Activated naive CD8-positive, alpha-beta T cell treated with anti-CD3 and anti-CD28 coated beads, Interleukin-2, amount 10 ng/mL, durations not matched to agents 7 days and 5 days (primary cell): ENCODE measurements at regions not wholly inside any gene's neighbourhood (a gene's known extent, or its start where the extent isn't known, plus 50 kb on each side); places are given as distances from the start of the nearest gene placed in this dataset.
A peak's percentile ranks its signal among the peaks of the same experiment; 100 is the strongest.

ENCODE experiments used
- ATAC-seq: fragments of 150-1000 bp; cut with Tn5 transposase; one replicate; pipeline ENCODE4 v1.10.0; 2021; ENCODE audit warnings: low read depth, moderate library complexity
- POLR2A ChIA-PET: fragments of 350-600 bp; sonication (Branson Sonifier 250); formaldehyde crosslinking; loops from one replicate; lab custom pipeline; 2021; ENCODE audit warnings: antibody characterized with exemption; lab: Charles Lee
- DNase-seq: peaks from one replicate; pipeline ENCODE4 v3.0.0; 2021
- H3K27ac Mint-ChIP-seq: one replicate; pipeline ENCODE4 v1.8.0; 2022; ENCODE audit warnings: mild to moderate bottlenecking, mixed read lengths
- H3K27me3 Mint-ChIP-seq: one replicate; pipeline ENCODE4 v1.8.0; 2022; ENCODE audit warnings: mild to moderate bottlenecking, moderate library complexity, mixed read lengths
- H3K36me3 Mint-ChIP-seq: one replicate; pipeline ENCODE4 v1.8.0; 2021; ENCODE audit warnings: mild to moderate bottlenecking, mixed read lengths
- H3K4me1 Mint-ChIP-seq: one replicate; pipeline ENCODE4 v1.8.0; 2021; ENCODE audit warnings: mixed read lengths
- H3K4me3 Mint-ChIP-seq: one replicate; pipeline ENCODE4 v1.8.0; 2022; ENCODE audit warnings: mild to moderate bottlenecking, moderate library complexity, mixed read lengths
- H3K9me3 Mint-ChIP-seq: one replicate; pipeline ENCODE4 v1.8.0; 2021; ENCODE audit warnings: mixed read lengths

- Mint-ChIP-seq H3K4me1 (peaks cover 84% of the 10 kb centered on the region), H3K9me3 (no peaks in the 10 kb centered on the region), H3K36me3 (peaks cover 2% of the 10 kb centered on the region), H3K27ac (peak overlapping the region; percentile 96), H3K4me3 (peak overlapping the region; percentile 81), H3K27me3 (no peaks in the 10 kb centered on the region)
- DNase-seq, result no peak
- POLR2A ChIA-PET, result interaction anchor here (0.7 to 6.4 kb wide), 19 partner anchors 14 to 211 kb away, joined by 3 to 128 read pairs (median 7); partner anchors contain the start of gene IKZF1
- ATAC-seq, result no peak
Observed at GRCh38 chr7:50207251-50207564, 97.3 kb upstream of the IKZF1 start.

DNA sequence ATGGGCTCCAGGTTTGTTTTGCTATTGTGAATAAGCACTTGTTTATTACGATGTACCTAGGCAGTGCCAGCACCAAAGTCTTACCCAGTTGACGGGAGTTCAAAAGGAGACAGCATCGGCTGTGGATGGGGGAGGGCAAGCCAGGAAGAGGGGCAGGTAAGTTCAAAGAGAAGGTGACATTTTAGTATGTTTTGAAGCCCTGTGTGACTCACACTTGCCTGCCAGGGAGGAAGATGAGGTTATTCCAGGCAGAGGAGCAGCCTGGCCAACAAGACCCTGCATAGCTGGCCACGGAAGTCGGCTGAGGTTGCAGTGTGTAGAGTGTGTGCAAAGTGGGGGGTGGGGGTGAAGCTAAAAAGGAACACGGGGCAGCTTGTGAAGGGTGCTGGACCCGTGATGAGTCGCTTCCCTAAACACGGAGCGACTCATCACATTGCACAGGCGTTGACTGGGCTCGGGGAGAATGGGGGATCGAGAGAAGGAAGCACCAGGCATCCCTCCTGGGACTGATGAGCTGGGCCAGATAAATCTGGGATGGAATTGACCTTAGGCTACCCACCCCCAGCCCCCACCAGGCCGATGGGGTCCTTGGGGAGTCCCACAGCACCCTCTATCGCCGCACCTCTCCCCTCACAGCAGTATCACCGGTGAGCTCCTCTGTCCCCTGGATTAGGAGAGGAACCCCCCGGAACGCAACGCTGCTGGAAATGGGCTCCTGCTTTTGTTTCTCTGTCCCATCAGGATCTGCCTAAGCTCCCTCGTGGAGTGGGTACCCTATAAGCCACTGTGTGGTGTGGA is 97.9 kb upstream of the IKZF1 start:
- peaks cover 81% of the 10 kb centered on the region for H3K4me1 Mint-ChIP-seq
- DNase-seq (peak; percentile 74), ATAC-seq (peak; percentile 88)
- POLR2A ChIA-PET, result interaction anchor here (0.7 to 6.4 kb wide), 27 partner anchors 12 to 211 kb away, joined by 3 to 128 read pairs (median 6); partner anchors contain the start of gene IKZF1
- H3K36me3 Mint-ChIP-seq, result peaks cover 2% of the 10 kb centered on the region
- no peaks in the 10 kb centered on the region for H3K9me3 Mint-ChIP-seq
- H3K4me3 Mint-ChIP-seq, result peak overlapping the region; percentile 81
- H3K27me3 Mint-ChIP-seq, result no peaks in the 10 kb centered on the region
- H3K27ac Mint-ChIP-seq, result peak overlapping the region; percentile 96

- no peak for DNase-seq
- Mint-ChIP-seq H3K9me3 (no peaks in the 10 kb centered on the region), H3K36me3 (peaks cover 5% of the 10 kb centered on the region), H3K27me3 (no peaks in the 10 kb centered on the region), H3K4me3 (peak overlapping the region; percentile 81), H3K4me1 (peaks cover 65% of the 10 kb centered on the region), H3K27ac (no peak overlapping the region)
- POLR2A ChIA-PET, result interaction anchor here (0.7 to 6.4 kb wide), 15 partner anchors 9 to 213 kb away, joined by 3 to 128 read pairs (median 9); partner anchors contain the start of gene IKZF1
- no peak for ATAC-seq
Observed at GRCh38 chr7:50205011-50205410, 99.5 kb upstream of the IKZF1 start.

DNA sequence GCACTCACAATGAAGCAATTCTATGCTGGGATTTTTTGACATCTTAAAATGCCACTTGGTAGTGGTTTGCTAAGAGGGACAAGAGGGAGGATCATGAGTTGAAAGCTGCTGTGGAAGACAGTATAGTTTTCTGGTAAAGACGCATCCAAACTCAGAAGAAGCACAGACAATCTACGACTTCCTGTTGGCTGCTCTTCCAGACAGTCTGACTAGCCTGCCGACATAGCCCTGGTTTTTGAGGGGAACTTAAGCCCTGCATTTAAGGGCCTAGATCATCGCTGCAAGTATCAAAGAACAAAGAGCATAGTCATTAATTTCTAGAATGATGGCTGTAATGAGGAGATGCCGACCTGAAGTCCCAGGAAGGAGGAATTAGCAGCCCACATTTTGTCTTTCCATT is 99.9 kb upstream of the IKZF1 start:
- Mint-ChIP-seq H3K36me3 (peaks cover 5% of the 10 kb centered on the region), H3K27me3 (no peaks in the 10 kb centered on the region), H3K4me3 (peak overlapping the region; percentile 26), H3K27ac (peak overlapping the region; percentile 23), H3K9me3 (no peaks in the 10 kb centered on the region), H3K4me1 (peaks cover 61% of the 10 kb centered on the region)
- DNase-seq (no peak), ATAC-seq (no peak)
- POLR2A ChIA-PET, result interaction anchor here (0.7 to 6.4 kb wide), 7 partner anchors 10 to 163 kb away, joined by 3 to 128 read pairs (median 17); partner anchors contain the start of gene IKZF1

- ATAC-seq (no peak), DNase-seq (no peak)
- peak overlapping the region; percentile 27 for H3K27ac Mint-ChIP-seq
- H3K4me1 Mint-ChIP-seq, result peaks cover 57% of the 10 kb centered on the region
- peaks cover 2% of the 10 kb centered on the region for H3K36me3 Mint-ChIP-seq
- no peaks in the 10 kb centered on the region for H3K27me3 Mint-ChIP-seq
- POLR2A ChIA-PET, result interaction anchor here (2.9 to 6.4 kb wide), 2 partner anchors 11 to 104 kb away, joined by 6 to 128 read pairs; partner anchors contain the start of gene IKZF1
- no peak overlapping the region for H3K4me3 Mint-ChIP-seq
- H3K9me3 Mint-ChIP-seq, result no peaks in the 10 kb centered on the region
Observed at GRCh38 chr7:50203521-50203920, 101.0 kb upstream of the IKZF1 start.

DNA sequence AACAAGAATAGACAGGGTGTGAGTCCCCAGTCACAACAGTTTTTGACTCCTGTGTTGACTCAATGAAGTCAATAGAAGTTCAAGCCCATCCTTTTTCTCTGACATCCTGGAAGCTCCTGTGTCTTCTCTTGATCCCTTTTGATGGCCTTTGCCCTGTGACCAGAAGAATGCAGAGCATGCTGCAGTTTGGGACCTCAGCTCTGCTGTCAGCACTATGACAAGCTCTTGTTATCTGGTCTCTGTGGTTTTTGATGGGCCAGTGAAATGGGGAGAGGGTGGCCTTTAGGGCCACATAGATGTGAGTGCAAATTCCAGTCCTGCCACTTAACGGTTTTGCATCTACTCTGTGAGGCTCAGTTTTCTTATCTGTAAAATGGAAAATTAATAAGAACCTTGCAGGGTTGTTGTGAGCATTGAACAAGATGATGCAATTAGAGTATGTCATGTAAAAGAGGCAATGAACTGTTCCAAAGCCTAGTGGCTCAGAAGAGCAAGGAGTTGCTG is 102.4 kb upstream of the IKZF1 start:
- POLR2A ChIA-PET, result no interaction called here
- no peak for DNase-seq
- H3K27ac Mint-ChIP-seq, result peak overlapping the region; percentile 0
- H3K4me3 Mint-ChIP-seq, result no peak overlapping the region
- no peaks in the 10 kb centered on the region for H3K27me3 Mint-ChIP-seq
- ATAC-seq, result no peak
- H3K4me1 Mint-ChIP-seq, result peaks cover 44% of the 10 kb centered on the region
- H3K9me3 Mint-ChIP-seq, result no peaks in the 10 kb centered on the region
- H3K36me3 Mint-ChIP-seq, result peaks cover 2% of the 10 kb centered on the region

DNA sequence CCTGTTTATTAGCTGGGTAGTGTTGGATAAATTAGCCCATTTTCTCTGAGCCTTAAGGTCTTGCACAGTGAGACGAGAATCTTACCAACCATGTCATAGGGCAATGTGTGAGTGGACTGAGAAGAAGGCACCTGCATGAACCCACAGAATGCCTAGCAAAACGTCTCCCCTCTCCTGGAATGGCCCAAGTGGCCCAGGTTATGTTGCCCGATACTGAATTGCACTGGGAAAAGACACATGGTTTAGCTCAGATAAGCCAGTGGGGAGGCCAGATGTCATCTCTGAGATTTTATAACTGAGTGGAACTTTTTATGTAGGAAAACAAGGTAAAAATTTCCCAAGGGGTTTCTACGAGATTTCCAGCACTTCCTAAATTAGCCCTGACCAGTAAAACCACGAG is 104.7 kb upstream of the IKZF1 start:
- Mint-ChIP-seq H3K4me3 (no peak overlapping the region), H3K27me3 (no peaks in the 10 kb centered on the region), H3K27ac (no peak overlapping the region), H3K9me3 (no peaks in the 10 kb centered on the region), H3K4me1 (peaks cover 23% of the 10 kb centered on the region), H3K36me3 (peaks cover 2% of the 10 kb centered on the region)
- POLR2A ChIA-PET, result no interaction called here
- ATAC-seq (no peak), DNase-seq (no peak)

- Mint-ChIP-seq H3K4me3 (no peak overlapping the region), H3K9me3 (no peaks in the 10 kb centered on the region), H3K4me1 (peaks cover 6% of the 10 kb centered on the region), H3K27me3 (peaks cover 3% of the 10 kb centered on the region), H3K36me3 (peaks cover 2% of the 10 kb centered on the region), H3K27ac (no peak overlapping the region)
- ATAC-seq (no peak), DNase-seq (no peak)
- POLR2A ChIA-PET, result no interaction called here
Observed at GRCh38 chr7:50197549-50197948, 104.5 kb upstream of the ZPBP start.

GRCh38 chr7:50196719-50197118 is 103.7 kb upstream of the ZPBP start:
- Mint-ChIP-seq H3K27ac (no peak overlapping the region), H3K4me1 (peaks cover 4% of the 10 kb centered on the region), H3K4me3 (no peak overlapping the region)

GRCh38 chr7:50190776-50191175 is 97.7 kb upstream of the ZPBP start:
- peaks cover 3% of the 10 kb centered on the region for H3K27me3 Mint-ChIP-seq
- no peaks in the 10 kb centered on the region for H3K36me3 Mint-ChIP-seq
- peaks cover 9% of the 10 kb centered on the region for H3K9me3 Mint-ChIP-seq
- ATAC-seq (no peak), DNase-seq (no peak)
- H3K27ac Mint-ChIP-seq, result no peak overlapping the region
- POLR2A ChIA-PET, result no interaction called here
- peaks cover 4% of the 10 kb centered on the region for H3K4me1 Mint-ChIP-seq
- H3K4me3 Mint-ChIP-seq, result no peak overlapping the region

More at GRCh38 chr7:50196719-50197118, 103.7 kb upstream of the ZPBP start:
- Mint-ChIP-seq H3K9me3 (no peaks in the 10 kb centered on the region), H3K36me3 (peaks cover 2% of the 10 kb centered on the region), H3K27me3 (peaks cover 3% of the 10 kb centered on the region)
- DNase-seq (no peak), ATAC-seq (no peak)
- POLR2A ChIA-PET, result interaction anchor here (0.8 kb wide), 1 partner anchor 14 kb away, joined by 3 read pairs; no protein-coding TSS in a partner anchor

DNA sequence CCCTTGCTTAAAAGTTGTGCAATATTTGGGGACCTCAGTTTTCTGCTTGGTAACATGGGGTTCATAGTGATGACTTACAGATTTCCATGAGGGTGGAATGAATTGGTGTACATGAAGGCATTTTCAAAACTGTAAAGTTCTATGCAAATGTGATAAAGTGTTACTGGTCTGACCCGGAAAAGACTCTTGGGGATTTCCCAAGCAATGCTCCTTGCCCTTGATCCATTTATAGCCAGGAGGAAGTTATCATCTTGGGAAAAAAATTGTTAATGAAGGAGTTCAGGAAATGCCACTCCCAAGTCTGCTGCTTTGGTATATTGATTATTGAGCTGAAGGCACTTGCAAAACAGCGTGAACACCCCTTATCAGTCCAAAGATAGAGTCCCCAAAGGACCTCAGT is 96.3 kb upstream of the ZPBP start:
- Mint-ChIP-seq H3K27ac (no peak overlapping the region), H3K4me1 (peaks cover 13% of the 10 kb centered on the region), H3K27me3 (no peaks in the 10 kb centered on the region), H3K36me3 (no peaks in the 10 kb centered on the region), H3K9me3 (peaks cover 9% of the 10 kb centered on the region), H3K4me3 (no peak overlapping the region)
- DNase-seq (no peak), ATAC-seq (no peak)
- POLR2A ChIA-PET, result no interaction called here

- DNase-seq (no peak), ATAC-seq (no peak)
- Mint-ChIP-seq H3K27ac (no peak overlapping the region), H3K36me3 (no peaks in the 10 kb centered on the region), H3K4me1 (peaks cover 16% of the 10 kb centered on the region), H3K4me3 (no peak overlapping the region), H3K27me3 (no peaks in the 10 kb centered on the region), H3K9me3 (peaks cover 7% of the 10 kb centered on the region)
- POLR2A ChIA-PET, result no interaction called here
Observed at GRCh38 chr7:50185951-50186682, 93.1 kb upstream of the ZPBP start.

- Mint-ChIP-seq H3K9me3 (peaks cover 5% of the 10 kb centered on the region), H3K36me3 (no peaks in the 10 kb centered on the region), H3K27ac (no peak overlapping the region)
Observed at GRCh38 chr7:50185208-50185607, 92.2 kb upstream of the ZPBP start.

More at GRCh38 chr7:50185208-50185607, 92.2 kb upstream of the ZPBP start:
- H3K4me3 Mint-ChIP-seq, result no peak overlapping the region
- POLR2A ChIA-PET, result no interaction called here
- ATAC-seq, result no peak
- H3K27me3 Mint-ChIP-seq, result no peaks in the 10 kb centered on the region
- peaks cover 16% of the 10 kb centered on the region for H3K4me1 Mint-ChIP-seq
- no peak for DNase-seq
